ENCODE measurements at regions not wholly inside any gene's neighbourhood (a gene's known extent, or its start where the extent isn't known, plus 50 kb on each side); places are given as distances from the start of the nearest gene placed in this dataset.
"Not testable (repeated sequence)": the region's sequence is repeated elsewhere in the genome, so short reads cannot be mapped to it uniquely, and the experiment has no call there.

- DNase-seq: peak; percentile 50
Observed at GRCh38 chr22:25419247-25420113, 145.0 kb upstream of the GRK3 start.

DNA sequence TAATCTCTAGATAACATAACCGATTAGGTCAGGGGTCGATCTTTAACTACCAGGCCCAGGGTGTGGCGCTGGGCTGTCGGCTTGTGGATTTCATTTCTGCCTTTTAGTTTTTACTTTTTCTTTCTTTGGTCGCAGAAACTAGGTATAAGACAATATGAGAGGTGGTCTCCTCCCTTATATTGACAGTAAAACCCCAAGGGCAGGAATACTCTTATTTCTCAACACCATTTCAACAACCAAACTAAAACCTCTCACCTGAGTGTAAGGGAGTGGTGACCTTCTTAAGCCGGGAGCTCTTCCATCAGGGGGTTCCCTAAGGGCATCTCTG is 144.4 kb upstream of the GRK3 start:
- DNase-seq: not testable (repeated sequence)

GRCh38 chr22:25420471-25420924 is 144.0 kb upstream of the GRK3 start:
- no peak for DNase-seq

GRCh38 chr22:25420925-25421904 is 143.3 kb upstream of the GRK3 start:
- peak; percentile 40 for DNase-seq

DNA sequence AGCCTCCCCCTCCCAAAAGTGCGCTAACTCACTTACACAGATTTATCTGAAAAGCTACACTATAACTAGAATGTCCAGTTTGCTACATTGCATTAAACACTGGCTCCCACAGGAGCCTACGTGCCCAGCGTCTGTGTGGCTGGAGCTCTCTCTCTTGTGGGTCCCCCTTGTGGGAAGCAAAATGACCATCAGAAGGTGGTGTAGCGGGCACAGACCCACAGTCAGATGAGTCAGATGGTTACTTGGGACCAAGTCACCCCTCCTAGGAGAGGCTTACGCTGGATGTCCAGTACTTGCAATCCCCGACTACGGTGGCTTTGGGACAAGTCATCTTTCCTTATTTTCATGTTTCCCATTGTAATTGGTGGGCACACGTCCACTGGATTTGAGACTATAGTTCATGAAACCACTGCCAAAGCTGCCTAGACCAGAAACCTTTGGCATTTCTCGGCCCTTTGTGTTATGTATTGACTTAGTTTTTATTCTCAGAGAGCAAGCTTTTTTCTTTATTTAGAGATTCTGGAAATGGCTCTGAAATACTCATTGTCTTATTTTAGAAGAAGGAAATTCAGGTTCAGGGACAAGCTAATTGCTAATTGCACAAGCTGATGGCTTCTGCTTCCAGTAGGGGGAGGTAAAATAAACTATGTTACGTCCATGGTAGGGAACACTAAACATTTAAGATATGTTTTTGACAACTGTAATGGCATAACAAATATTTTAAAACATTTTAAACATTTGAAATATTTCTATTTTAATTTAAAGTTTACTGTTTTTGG is 137.8 kb upstream of the GRK3 start:
- not testable (repeated sequence) for DNase-seq

DNA sequence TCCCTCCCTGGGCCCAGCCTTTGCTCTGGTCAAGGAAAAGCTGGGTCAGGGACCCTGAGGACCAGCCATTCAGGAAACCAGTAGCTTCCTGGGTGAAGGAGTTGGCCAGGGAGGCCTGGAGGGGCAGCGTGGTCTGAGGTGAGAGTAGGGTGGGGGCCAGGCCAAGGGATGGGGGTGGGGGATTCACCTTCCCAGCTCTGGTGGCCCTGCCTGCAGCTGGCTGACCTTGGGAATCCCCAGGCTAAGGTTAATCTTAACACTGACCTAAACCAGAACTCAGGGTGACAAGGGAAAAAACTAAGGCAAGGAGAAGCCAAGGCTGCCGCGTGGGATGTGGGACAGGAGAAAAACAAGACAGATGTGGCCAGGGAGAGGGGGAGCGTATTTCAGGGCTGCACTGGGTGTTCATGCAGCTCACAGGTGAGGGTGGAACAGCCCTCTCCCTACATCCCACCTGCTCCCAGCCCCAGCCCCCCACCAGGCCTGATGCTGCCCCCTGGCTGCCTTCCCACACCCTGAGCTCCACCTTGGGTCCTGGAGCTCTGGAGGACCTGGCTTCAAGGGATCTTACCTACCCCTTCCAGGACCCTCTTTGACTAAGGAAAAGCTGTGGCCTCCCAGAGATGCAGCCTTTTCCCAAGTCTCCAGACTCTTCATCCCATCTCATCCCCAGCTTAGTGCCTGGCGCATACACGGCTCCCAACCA is 132.7 kb upstream of the GRK3 start:
- not testable (repeated sequence) for DNase-seq

GRCh38 chr22:25433381-25433970 is 131.0 kb upstream of the GRK3 start:
- DNase-seq: not testable (repeated sequence)

DNA sequence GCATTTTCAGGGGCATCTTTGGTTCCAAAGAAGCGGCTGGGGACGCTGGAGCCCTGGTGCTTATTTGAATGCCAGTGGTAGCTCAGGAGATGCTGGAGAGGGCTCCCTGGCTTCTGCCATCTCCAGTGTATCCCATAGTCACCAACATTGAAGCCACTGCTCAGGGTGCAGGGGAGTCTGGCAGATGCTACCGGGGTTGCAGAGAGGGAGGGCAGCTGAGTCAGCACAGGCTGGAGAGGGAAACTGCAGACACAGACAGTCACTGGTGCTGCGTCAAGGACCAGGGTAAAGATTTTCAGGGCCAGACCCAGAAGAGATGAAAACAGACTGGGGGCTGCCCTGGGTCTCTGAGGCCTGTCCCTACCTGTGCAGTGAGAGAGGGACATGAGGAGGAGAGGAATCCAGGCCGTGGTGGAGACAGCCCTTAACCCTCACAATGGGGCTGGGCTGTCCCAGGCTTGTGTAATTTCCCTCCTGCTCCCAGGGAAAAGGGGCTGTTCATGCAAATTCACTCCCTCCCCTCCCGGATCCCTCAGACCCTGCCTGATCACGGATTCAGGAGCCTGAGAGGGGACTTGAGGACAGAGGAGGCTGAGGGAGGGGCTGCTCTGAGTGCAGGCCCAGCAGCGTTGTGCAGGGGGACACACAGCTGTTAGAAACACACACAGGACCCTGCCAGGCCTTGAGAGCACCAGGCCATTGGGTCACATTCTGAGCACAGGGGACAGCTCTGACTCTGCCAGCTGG is 126.9 kb upstream of the GRK3 start:
- DNase-seq: no peak

DNA sequence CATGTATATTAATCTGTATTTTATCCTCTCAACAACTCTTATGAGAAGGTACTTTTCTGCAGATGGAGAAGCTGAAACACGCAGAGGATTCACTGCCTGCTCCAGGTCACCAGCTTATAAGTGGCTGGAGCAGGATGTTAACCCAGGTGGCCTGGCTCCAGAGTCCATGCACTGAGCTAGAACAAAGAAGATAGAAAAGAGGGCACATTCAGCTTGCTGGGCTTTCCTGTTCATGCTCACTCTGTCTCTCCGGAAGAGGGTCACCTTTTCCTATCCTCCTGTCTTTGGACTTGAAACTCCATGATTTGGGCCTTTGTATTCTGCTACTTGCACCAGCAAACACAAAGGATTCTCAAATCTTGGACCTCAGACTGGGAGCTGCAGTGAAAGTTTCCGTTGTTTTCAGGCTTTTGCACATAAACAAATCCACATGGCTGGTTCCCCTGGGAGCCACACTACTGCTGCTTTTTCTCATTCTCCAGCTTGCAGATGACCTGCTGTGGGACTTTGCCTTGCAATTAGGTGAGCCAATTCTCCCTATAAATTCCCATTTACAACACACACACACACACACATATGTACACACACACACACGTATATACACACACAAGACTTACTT is 117.3 kb upstream of the GRK3 start:
- DNase-seq: no peak

DNA sequence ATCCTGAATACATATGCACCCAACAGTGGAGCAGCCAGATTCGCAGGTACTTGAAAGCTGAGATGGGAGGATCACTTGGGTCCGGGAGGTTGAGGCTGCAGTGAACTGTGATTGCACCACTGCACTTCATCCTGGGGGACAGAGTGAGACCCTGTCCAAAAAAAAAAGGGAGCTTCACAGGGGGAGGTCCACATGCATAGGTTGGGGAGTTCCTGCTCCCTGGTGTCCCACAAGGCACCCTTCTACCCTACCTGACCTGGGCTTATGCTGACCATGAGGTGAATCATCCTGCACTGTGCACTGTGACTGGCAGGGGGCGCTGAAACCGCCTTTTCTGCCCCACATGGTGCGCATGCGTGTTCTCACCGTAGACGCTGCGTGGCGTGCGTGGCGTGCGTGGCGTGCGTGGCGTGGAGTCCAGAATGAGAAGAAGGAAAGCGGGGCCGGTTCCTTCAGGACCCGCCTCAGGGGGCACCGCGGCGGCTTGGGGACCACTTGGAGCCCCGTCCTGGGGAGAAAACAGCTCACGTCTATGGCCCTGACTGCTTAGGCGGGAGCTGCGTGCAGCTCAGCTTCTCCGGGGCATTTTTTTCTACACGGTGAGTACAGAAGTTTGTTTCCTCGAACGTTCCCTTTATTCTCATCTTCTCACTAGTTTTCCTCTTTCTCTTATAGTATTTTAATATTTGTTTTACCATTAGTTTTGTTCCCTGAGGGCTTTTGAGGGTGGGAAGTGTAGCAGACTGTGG is 116.6 kb upstream of the GRK3 start:
- peak; percentile 88 for DNase-seq

DNA sequence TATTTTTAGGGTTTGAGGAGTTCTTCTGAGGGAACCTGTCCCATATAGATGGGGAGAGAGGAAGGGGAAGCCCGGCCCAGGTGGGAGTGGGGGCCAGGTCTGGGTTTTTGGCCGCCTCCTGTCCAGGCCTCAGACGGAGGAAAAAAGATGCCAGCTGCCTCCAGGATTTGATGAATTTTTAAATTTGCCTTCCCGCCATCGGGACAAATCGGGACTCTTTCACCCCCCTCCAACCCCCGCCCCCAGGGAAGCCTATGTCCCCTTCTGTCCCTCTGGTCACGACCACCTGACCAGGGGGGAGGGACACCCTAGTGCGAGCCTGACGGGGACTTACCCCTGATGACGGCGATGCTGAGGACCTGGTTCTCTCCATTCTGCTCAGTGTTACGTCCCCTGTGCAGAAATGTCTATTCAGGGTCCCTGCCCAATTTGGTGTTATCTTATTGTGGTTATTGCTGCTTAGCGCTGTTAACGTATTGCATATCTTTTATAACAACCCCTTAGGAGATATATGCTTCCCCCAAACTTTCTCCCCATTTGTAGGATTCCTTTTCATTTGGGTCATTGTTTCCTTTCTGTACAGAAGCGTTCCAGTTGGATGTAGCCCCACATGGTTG is 115.9 kb upstream of the GRK3 start:
- no peak for DNase-seq

DNA sequence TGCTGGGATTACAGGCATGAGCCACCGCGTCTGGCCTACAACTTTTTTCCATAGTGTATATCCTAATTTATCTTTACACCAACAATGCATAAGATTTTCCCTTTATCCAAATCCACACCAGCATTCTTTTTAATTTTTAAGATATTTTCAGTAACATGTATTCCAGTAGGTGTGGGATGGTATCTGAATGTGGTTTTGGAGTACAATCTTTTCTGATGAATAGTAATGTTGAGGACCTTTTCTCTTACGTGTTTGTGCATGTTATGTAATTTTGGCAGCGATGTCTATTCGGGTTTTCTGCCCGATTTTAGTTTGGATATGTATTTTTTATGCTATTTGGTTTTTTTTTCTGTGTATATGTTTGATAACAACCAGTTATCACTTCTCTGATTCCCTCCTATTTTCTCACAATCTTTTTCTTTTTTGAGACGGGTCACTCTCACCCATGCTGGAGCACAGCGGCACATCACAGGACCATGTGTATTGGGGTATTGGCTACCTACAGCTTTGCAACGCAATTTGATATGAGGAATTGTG is 114.6 kb upstream of the GRK3 start:
- DNase-seq: no peak

DNA sequence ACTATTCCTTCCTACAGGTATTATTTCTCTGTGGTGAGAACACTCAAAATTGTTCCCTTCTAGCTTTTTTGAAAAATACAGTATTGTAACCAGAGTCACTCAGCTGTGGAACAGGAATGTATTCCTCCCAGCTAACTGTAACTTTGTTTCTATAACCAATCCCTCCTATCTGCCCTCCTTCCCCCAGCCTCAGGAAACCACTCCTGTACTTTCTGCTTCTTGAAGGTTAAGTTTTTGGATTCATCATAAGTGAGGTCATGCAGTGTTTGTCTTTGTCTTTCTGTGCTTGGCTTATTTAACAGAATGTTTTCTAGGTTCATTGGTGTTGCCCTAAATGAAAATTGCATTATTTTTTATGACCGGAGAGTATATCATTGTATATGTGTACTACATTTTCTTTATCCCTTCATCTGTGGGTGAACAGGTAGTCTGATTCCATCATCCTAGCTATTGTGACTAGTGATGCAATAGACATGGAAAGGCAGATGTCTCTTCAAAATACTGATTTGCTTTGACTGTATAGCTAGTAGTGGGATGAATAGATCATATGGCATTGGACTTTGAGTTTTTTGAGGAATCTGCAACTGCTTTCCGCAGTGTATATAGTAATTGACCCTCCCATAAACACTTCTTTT is 112.9 kb upstream of the GRK3 start:
- no peak for DNase-seq

- no peak for DNase-seq
Observed at GRCh38 chr22:25452116-25452700, 112.3 kb upstream of the GRK3 start.

DNA sequence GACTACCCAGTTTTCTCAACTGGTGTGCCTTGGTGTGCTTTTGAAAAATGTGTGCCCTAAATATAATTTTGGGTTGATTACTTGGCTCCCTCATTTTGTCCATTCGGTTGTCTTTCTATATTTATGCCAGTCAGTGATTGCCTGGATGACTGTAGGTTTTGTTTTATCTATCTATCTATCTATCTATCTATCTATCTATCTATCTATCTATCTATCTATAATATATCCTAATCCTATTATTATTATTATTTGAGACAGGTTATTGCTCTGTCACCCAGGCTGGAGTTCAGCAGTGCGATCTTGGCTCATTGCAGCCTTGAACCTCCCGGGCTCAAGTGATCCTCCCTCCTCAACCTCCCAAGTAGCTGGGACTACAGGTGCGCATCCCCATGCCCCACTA is 111.4 kb upstream of the GRK3 start:
- DNase-seq: no peak

DNA sequence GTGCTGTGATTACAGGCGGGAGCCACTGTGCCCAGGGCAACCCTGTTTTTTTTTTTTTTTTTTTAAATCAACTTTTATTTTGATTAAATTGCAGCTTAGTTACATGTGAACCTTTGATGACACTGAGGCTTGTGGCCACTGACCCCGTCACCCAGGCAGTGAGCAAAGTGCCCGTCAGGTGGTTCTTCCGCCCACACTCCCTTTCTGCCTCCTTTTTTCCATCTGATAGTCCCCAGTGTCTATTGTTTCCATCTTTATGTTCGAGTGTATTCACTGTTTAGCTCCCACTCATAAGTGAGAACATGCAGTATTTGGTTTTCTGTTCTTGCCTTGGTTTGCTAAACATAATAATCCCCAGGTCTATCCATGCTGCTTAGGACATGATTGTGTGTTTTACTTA is 110.9 kb upstream of the GRK3 start:
- no peak for DNase-seq

GRCh38 chr22:25456300-25457043 is 108.0 kb upstream of the GRK3 start:
- not testable (repeated sequence) for DNase-seq
